ENCODE measurements at regions not wholly inside any gene's neighbourhood (a gene's known extent, or its start where the extent isn't known, plus 50 kb on each side); places are given as distances from the start of the nearest gene placed in this dataset.
A peak's percentile ranks its signal among the peaks of the same experiment; 100 is the strongest.
"Not testable (repeated sequence)": the region's sequence is repeated elsewhere in the genome, so short reads cannot be mapped to it uniquely, and the experiment has no call there.

DNA sequence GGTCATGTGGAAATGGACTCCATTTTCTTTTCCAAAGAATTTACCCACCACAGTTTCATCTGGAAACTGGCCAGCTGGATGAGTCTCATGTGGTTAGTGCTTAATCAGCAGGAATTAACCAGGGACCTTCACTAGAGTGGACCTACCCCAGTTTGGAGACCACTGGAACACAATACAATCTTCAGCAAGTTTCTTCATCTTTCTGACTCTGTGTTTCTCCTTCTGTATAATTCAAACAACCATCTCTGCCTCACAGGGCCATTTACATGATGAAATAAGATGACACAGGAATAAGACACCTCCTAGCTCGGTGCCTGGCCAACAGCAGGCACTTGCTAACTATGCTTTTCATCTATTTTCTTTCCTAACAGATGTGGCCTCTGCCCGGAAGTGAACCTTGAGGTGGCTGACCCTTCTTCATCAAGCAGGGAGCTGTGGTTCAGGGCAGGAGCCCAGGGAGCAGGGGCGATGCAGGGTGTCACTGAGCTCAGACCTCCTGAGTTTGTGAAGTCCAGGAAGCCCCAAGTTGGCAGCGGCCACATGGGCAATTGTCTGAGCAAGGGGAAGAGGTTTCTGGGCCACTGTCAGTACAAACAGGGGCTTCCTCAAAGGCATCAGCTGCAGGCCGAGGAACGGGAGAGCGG lies 98.8 kb downstream of the SOD2 start:
- peak; percentile 30 to 31 for DNase-seq (ENCODE audit: low read depth in 2 of 2)

GRCh38 chr6:159590835-159591234 lies 102.2 kb downstream of the SOD2 start:
- no peak for DNase-seq (ENCODE audit: low read depth in 2 of 2)

- DNase-seq (ENCODE audit: low read depth in 2 of 2) = no peak
Observed at GRCh38 chr6:159586684-159587083, 106.4 kb downstream of the SOD2 start.

DNA sequence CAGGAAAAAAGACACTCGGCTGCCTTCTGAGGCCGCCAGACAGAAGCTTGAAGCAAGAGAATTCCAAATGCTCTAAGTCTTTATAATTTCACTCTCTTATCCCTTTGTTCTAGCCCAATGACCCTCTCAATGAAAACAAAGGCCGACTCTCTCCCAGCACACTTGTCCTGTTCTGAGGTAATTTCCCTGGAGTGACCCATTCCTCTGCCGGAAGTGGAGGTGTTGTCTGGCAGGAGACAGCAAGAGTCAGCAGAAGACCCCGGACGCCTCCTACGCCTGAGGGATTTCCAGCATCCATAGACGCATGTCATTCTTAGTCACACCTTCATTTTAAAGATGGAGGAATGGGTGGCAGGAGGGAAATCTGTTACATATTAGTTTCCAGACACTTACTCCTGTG lies 110.3 kb downstream of the SOD2 start:
- no peak for DNase-seq (ENCODE audit: low read depth in 2 of 2)

DNA sequence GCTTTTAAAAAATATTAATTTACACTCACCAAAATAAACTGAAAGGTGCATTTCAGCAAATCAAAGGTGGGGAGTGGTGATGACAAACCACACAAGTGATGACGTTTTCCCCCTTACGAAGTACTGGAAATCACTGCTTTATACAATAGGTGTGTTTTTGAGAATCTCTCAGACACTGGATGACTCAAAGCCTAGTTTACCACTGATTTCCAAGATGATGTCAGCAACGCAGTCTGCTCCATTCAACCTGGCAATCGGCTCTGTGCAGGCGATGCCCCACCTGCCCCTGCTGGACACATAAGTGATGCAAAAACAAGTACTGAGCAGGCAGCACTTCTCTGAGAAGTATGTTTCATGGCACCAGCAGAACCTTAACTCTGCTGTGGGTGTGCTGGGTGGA lies 114.4 kb downstream of the SOD2 start:
- no peak for DNase-seq (ENCODE audit: low read depth in 2 of 2)

DNA sequence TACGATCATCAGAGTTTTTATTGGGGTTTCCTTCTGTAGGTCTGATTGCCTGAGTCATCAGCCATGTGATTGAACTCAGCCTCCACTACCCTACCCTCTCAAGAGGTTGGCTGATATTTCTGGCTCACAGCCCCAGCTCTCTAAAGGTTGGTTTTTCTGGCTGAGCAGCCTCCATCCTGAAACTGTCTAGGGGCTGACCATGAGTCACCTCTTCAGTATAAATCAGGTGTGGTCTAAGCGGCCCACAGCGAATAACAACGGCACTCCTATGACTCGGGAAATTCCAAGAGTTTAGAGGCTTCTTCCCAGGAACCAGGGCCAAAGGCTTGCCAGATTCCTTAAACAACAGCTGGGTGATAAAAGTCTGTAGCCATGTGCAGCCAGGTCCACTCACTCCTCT lies 115.5 kb downstream of the SOD2 start:
- DNase-seq (ENCODE audit: low read depth in 2 of 2) = no peak

- DNase-seq (ENCODE audit: low read depth in 2 of 2) = no peak
Observed at GRCh38 chr6:159572439-159573110, 120.5 kb downstream of the SOD2 start.

DNA sequence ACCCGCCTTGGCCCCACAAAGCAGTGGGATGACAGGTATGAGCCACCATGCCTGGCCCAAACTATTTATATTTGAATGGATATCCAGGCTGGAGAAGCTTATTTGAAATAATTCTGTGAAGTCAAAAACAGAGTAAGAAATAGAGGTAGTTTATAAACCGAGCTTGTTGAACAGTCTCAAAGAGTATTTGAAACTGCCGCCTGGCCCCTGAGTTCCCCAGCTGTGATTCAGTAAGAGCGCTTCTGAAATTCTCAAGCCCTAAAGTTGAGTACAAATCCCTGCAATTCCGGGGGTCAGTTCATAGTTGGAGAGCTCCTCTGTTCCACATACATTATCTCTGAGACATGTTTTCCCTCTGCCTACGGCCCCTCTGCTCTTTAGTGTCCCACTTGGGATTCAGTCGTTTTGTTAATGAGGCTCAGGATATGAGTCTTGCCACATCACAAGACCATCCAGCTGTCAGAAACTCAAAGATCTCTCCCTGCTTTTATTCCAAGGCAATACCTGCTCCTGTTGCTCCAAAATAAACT lies 127.8 kb downstream of the SOD2 start:
- no peak for DNase-seq (ENCODE audit: low read depth in 2 of 2)

DNA sequence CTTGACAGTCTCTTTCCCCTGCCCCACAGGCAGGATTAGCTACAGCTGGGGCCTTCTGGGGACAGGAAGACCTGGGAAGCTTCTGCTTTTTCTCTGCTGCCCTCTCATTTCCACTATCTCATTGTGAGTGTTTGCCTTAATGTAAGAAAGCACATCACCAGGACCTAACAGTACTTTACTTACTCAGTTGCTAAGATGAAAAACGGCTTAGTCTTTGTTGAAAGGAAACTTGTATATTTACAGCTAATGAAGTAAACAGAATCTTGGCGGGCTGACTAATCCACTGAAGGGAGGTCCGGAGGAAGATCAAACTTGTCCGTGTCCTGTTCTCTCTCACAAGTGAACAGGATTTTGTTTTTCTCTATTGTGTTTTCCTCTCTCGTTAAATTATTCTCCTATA lies 128.6 kb downstream of the SOD2 start:
- DNase-seq (ENCODE audit: low read depth in 2 of 2) = no peak

- DNase-seq (ENCODE audit: low read depth in 2 of 2) = no peak
Observed at GRCh38 chr6:159557031-159557430, 136.0 kb downstream of the SOD2 start.

DNA sequence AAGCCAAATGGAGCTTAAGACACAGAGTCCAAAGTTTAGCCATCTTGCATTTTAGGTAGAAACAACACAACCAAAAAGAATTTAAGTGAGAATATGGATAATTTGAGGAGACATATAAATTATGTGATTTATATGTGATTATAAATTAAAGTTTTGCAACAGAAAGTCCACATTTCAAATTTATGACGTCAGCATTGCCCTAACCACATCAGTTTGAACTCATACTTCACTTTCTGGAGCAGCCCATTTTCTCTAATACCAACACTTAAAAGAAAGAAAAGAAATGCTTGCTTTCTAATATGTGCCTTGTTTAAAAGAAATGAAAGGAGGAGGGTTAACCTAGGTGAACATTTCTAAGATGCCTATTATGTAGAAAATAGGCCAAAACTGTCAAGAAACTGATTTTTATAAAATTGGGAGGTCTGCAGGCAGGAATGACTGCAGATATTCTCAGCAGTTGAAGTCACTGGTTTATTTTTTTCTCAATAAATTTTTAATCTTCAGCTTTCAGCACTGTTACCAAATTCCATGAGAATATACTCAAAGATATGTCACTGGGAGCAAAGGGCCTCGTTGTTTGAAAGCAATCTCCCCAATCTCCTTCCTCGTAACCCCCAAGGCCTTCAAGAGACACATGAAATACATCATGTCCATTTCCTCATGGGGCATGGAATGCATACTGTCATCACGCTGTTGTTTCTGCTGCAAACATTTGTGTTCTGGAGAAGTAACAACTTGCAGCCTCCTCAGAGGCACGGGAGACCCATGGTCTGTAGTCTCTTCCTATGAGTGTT lies 137.8 kb downstream of the SOD2 start:
- no peak for DNase-seq (ENCODE audit: low read depth in 2 of 2)

GRCh38 chr6:159541296-159541695 lies 151.7 kb downstream of the SOD2 start:
- no peak for DNase-seq (ENCODE audit: low read depth in 2 of 2)

DNA sequence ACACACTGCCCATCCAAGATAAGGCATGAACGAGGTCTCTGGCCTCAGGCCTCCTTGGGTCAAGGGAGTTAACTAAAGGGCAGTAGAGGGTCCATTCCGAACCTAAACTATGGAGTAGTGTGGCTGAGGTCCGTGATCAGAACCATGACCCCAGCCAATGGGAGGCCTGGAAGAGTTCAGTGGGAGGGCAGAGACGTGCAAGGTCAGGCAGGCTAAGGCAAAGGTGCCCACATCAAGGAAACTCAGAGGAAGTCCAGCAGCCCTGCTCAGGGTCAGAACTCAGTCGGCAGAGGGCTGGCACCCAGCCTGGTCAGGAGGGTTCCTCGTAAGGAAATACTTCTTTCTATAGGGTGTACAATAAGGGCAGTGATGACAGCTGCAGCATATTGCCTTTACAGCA lies 152.2 kb downstream of the SOD2 start:
- no peak for DNase-seq (ENCODE audit: low read depth in 2 of 2)

GRCh38 chr6:159540152-159540551 lies 152.9 kb downstream of the SOD2 start:
- DNase-seq (ENCODE audit: low read depth in 2 of 2) = no peak

GRCh38 chr6:159538031-159538430 lies 155.0 kb downstream of the SOD2 start:
- not testable (repeated sequence) for DNase-seq (ENCODE audit: low read depth in 2 of 2)

- DNase-seq (ENCODE audit: low read depth in 2 of 2) = no peak
Observed at GRCh38 chr6:159535656-159536350, 157.2 kb downstream of the SOD2 start.

DNA sequence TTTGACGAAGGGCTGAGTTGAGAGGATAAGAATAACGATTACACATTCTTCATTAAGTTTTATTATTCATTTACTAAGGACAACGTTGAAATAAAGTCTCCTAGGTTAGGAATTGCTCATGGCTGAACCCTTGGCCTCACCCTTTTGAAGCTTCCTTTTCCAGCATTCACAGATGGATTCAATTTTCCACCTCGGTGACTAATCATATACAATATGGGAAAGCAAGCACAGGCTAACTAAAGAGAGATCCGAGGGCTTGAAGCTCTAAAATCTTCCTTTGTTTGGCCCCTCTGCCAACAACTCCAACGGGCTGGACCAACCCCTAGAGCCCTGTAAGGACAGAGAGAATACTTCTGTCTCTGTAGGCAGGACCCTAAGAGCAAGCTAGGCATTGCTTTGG lies 159.5 kb downstream of the SOD2 start:
- peak; percentile 65 for DNase-seq (ENCODE audit: low read depth in 2 of 2)

DNA sequence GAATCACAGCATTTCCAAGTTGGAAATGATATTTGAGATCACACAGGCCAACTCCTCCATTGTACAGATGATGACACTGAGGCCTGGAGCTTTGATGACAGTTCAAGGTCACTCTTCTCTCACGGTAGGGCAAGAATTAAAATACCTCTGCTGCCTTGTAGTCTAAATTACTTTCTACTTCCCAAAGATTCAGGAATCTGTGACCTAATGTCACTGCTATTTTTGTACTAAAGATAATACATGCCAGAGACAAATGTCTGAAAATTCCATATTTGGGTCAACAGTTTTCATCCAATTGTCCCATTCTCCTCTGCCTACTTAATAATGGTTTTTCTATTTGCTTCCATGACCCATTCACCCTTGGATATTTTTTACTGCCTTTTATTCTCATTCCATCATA lies 160.0 kb downstream of the SOD2 start:
- no peak for DNase-seq (ENCODE audit: low read depth in 2 of 2)

DNA sequence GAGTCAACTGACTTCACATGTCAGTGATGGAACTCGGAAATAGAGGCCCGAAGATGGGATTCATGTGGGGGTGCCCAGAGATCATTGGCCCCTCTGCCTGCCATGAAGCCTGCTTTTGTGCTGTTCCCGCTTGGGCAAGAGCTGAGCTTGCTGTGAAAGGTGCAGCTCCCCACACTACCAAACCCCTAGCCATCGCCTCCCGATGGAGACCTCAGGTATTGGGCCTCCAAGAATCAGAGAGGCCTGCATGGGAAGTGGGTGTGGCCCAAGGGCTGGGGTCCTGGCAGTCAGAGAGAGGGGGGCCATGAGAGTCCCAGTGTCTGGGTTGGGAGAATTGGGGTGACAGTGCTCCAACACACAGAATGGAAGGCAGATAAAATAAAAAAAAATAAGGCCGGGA lies 160.9 kb downstream of the SOD2 start:
- DNase-seq (ENCODE audit: low read depth in 2 of 2) = no peak

DNA sequence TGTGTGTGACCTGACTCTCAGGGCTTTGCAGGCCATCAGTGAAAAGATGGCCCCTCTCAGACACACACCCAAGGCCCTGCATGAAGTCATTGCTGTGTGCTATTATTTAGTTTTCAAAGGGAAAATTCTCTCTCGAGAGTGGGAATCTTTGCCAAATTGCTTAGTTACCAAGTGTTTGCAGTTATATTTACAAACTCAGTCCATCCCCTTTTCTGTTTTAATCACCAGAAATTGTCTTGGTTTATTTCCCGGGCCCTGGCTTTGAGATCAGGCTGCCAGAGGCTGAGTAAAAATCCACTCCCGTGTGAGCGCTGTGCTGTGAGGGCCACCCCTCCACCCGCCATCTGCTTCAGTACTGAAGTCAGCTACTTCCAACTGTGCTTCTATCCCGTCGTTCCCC lies 163.1 kb downstream of the SOD2 start:
- DNase-seq (ENCODE audit: low read depth in 2 of 2) = no peak

DNA sequence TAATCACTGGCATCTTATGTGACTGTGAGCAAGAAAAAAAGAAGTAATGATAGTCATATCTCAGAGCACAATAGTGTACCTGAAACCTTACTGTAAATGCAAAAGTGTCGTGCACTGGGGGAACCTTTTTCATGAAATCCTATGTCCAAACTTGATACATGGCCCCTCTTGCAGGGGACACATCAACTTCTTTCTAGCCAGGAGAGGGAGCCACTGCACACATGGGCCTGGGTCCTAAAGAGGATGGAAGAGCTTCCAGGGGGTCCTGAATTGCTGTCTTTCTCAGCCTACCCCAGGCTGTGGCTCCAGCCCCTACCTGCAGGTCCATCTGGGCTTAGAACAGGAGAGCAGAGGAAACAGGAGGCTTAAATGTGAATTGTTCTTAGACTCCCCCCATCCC lies 165.7 kb downstream of the SOD2 start:
- DNase-seq (ENCODE audit: low read depth in 2 of 2) = no peak

DNA sequence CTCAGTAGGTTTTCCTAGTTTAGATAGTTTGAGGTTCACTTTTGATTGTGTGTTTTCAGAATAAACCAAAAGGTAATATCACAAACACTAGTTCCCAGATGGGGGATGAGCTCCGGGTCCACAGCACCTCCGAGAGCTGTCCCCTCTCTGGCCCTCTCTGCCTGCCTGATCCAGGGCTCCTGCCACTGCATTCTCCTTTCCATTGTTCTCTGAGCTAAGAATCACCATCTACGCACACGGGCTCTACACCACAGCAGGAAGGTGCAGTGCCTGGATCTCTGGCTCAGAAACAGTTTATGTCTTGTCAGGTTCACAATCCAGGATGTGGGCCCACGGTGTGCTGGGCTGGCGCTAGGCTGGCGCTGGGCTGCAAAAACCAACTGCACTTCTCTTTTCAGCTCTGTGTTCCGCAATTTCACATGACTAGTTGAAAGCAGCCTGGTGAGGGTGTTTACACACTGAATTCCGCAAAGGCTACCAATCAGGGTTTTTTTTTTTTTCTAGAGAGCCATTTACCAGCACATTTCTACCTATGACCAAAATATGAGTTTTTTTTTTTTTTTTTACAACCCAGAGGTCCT lies 167.5 kb downstream of the SOD2 start:
- DNase-seq (ENCODE audit: low read depth in 2 of 2) = no peak
